Pancreas (tissue), 10 donors: ENCODE measurements at regions not wholly inside any gene's neighbourhood (a gene's known extent, or its start where the extent isn't known, plus 50 kb on each side); places are given as distances from the start of the nearest gene placed in this dataset.
"Not testable (repeated sequence)": the region's sequence is repeated elsewhere in the genome, so short reads cannot be mapped to it uniquely, and the experiment has no call there.

ENCODE experiments used
- ATAC-seq, 4 donors: fragments of 200-7000 bp; cut with Tn5 transposase; one replicate each; pipeline versions ENCODE4 v1.8.0 to v1.9.1; 2020; ENCODE audit warnings: mild to moderate bottlenecking in 4 of 4, moderate library complexity in 4 of 4
- DNase-seq, 6 donors: peaks; one replicate each; pipeline ENCODE4 v3.0.0-alpha.2; 2020
- FAIRE-seq: peaks from 2 replicates; lab custom pipeline; 2012; peaks lifted over from hg19 to GRCh38; lab: Jason Lieb, UNC
- H3K27ac ChIP-seq, 4 donors: fragments of 200-600 bp; sonication (generic); 1 replicate in 3 of 4; 2 replicates in 1 of 4; pipeline versions ENCODE4 v1.5.0 to v1.8.0; 2020
- H3K27me3 ChIP-seq, 4 donors: fragments of 200-600 bp; one replicate each; pipeline ENCODE4 v1.8.0; 2021
- H3K36me3 ChIP-seq, 3 donors: fragments of 200-600 bp; sonication (generic) in 1 of 3; one replicate each; pipeline versions ENCODE4 v1.5.0 to v1.8.0; 2020 to 2021
- H3K4me1 ChIP-seq, 3 donors: fragments of 200-600 bp; one replicate each; pipeline ENCODE4 v1.8.0; 2021
- H3K4me3 ChIP-seq, 4 donors: fragments of 200-600 bp; sonication (generic) in 2 of 4; one replicate each; pipeline versions ENCODE4 v1.5.0 to v1.8.0; 2020 to 2021
- H3K9me3 ChIP-seq, 4 donors: fragments of 200-600 bp; one replicate each; pipeline ENCODE4 v1.8.0; 2021
- WGBS, 2 donors: extraction: QIAGEN DNeasy Blood & Tissue Kit; methylation state at CpG; one replicate each; pipeline ENCODE4 v1.1.7; 2013; 5-methylcytosine and 5-hydroxymethylcytosine counted together
- intact Hi-C, 3 donors: fragments of 100-400 bp; cut with DNase I; formaldehyde crosslinking; loops; one replicate each; pipeline versions ENCODE4 v1.11.1 to v1.14.2; 2022
- TF ChIP-seq, protein P1 (sequence below), 4 donors: fragments of 200-600 bp; sonication (generic) in 3 of 4; IDR thresholded peaks; one replicate each; pipeline versions ENCODE4 v1.5.0 to v1.8.0; 2021; ENCODE audit warnings: antibody characterized with exemption in 4 of 4
- donor health status: healthy with polysubstance abuse.
- donor health status: DM: no; HTN: no; CAD: no; lungs with moderate emphysema.
- donor health status: DM: no; HTN: no; CAD: no.
- donor health status: control.
- donor health status: control.
- donor health status: Bipolar disorder and iron deficiency.
- donor health status: DM: yes; HTN: yes; CAD: no.
- donor health status: DM: no; HTN: no; CAD: no.
- donor health status: DM: no; HTN: no; CAD: no.
- donor health status: DM: yes; HTN: yes; CAD: no.

GRCh38 chr12:131245564-131246355 is 292.1 kb downstream of the ADGRD1 start:
- TF ChIP-seq, protein P1, sequence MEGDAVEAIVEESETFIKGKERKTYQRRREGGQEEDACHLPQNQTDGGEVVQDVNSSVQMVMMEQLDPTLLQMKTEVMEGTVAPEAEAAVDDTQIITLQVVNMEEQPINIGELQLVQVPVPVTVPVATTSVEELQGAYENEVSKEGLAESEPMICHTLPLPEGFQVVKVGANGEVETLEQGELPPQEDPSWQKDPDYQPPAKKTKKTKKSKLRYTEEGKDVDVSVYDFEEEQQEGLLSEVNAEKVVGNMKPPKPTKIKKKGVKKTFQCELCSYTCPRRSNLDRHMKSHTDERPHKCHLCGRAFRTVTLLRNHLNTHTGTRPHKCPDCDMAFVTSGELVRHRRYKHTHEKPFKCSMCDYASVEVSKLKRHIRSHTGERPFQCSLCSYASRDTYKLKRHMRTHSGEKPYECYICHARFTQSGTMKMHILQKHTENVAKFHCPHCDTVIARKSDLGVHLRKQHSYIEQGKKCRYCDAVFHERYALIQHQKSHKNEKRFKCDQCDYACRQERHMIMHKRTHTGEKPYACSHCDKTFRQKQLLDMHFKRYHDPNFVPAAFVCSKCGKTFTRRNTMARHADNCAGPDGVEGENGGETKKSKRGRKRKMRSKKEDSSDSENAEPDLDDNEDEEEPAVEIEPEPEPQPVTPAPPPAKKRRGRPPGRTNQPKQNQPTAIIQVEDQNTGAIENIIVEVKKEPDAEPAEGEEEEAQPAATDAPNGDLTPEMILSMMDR (IDR thresholded peaks at IDR 0.05) = no peak
- Histone ChIP-seq H3K36me3 (no peaks in the 10 kb centered on the region), H3K27ac (no peak overlapping the region), H3K27me3 (no peaks in the 10 kb centered on the region), H3K4me1 (no peaks in the 10 kb centered on the region), H3K9me3 (no peaks in the 10 kb centered on the region), H3K4me3 (no peak overlapping the region)
- DNase-seq (no peak), FAIRE-seq (no peak), ATAC-seq (no peak)
- 58 to 71% methylated on average over 14 of the region's 14 CpGs for WGBS, 2 donors
- intact Hi-C loops = no loop called here

GRCh38 chr12:131247026-131247725 is 293.5 kb downstream of the ADGRD1 start:
- H3K4me1 ChIP-seq, ATAC-seq, H3K27me3 ChIP-seq, intact Hi-C loops, H3K36me3 ChIP-seq, FAIRE-seq, H3K27ac ChIP-seq, H3K4me3 ChIP-seq, DNase-seq, H3K9me3 ChIP-seq: not testable (repeated sequence)
- 41 to 58% methylated on average over 14 to 15 of the region's 15 CpGs for WGBS, 2 donors

GRCh38 chr12:131247875-131248274 is 294.2 kb downstream of the ADGRD1 start:
- FAIRE-seq, H3K36me3 ChIP-seq, H3K27ac ChIP-seq, H3K27me3 ChIP-seq, intact Hi-C loops, H3K4me1 ChIP-seq, DNase-seq, ATAC-seq, H3K4me3 ChIP-seq, H3K9me3 ChIP-seq: not testable (repeated sequence)
- 47 to 59% methylated on average over 6 of the region's 6 CpGs for WGBS, 2 donors

DNA sequence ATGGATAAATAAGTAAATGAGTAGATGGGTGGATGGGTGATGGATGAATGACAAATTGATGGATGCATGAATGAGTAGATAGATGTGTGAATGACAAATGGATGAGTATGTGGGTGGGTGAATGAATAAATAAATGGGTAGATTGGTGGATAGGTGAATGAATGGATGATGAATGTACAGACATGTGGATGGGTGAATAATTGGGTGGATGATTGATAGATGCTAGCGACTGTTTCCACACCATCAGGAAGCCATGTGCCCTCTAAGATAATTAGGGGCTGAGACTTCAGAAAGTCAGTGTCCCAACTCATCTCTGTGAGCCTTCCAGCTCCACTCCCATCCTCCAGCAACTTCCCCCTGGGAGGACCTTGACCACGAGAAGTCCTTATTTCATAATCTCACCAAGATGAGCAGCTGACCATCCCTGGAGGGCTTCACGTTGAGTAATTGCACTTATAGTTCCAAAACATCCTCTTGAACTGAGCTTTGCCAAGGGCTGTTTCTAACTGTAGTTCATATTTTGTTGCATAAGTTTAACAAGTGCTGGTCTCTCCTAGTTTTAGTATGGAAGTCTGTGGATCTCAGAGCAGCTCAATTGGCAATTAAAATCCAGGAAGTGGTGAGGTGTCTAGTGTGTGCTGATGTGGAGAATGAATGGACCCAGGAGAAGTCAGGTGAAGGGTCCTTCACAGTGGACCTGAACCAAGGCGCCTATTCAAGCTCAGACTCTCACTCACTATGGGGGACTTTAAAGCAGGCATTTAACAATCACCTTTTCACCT is 295.7 kb downstream of the ADGRD1 start:
- 42 to 63% methylated on average over 4 of the region's 4 CpGs for WGBS, 2 donors
- DNase-seq (no peak), FAIRE-seq (no peak), ATAC-seq (peak in 3 of 4 donors; percentile 20 to 57 (median 48))
- H3K36me3 ChIP-seq = no peaks in the 10 kb centered on the region
- no peaks in the 10 kb centered on the region for H3K27me3 ChIP-seq
- intact Hi-C loops = no loop called here
- H3K9me3 ChIP-seq = no peaks in the 10 kb centered on the region
- H3K27ac ChIP-seq = no peak overlapping the region
- TF ChIP-seq, protein P1 (IDR thresholded peaks at IDR 0.05) = no peak
- H3K4me1 ChIP-seq = no peaks in the 10 kb centered on the region
- H3K4me3 ChIP-seq = no peak overlapping the region

DNA sequence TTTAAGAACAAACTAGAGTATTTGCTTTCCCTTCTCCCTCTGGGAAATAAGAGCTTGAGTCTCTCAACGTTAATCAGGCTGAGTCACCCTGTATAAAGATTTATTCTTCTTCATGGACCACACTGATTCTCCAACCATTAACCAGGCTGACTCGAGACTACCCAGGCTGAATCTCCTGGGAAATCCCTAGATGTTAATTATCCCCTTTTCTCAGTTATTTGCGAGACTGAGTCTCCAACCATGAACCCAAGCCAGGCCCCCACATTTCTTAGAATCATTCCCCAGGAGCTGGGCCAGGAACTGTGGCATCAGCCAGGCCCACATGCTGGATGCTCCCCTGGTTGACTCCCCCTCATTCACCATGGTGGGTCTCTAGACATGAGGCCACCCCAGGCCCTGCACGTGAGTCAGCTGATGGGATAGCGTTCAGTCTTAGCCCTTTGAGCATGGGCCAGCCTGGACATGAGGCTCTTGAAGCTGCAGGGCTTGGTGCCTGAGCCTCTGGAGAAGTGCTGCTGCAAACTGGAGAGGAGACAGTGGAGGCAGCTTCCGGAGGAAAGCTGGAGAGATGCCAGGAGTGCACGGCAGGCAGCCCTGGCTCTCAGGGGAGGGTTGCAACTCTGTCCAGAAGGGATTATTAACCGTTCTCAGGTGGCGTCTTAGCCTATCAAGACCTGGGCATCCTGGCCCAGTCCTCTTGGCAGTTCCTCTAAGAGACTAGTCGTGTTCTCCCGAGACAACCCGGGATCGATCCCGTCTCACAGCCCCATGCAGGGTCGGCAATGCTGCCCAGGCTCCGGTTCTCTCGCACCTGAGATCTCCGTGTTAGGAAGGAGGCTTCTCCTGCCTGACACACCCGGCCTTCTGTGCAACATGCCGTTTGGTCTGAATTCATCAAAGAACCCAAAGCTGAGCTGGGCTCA is 296.6 kb downstream of the ADGRD1 start:
- no peak overlapping the region for H3K4me3 ChIP-seq
- no peaks in the 10 kb centered on the region for H3K4me1 ChIP-seq
- WGBS, 2 donors = 54 to 64% methylated on average over 20 of the region's 20 CpGs
- TF ChIP-seq, protein P1 (IDR thresholded peaks at IDR 0.05) = no peak
- no peaks in the 10 kb centered on the region for H3K27me3 ChIP-seq
- DNase-seq (no peak), FAIRE-seq (no peak), ATAC-seq (peak in 2 of 4 donors; percentile 24 to 29)
- intact Hi-C loops = no loop called here
- no peaks in the 10 kb centered on the region for H3K9me3 ChIP-seq
- H3K27ac ChIP-seq = no peak overlapping the region
- no peaks in the 10 kb centered on the region for H3K36me3 ChIP-seq
